GM23338 (cell line): ENCODE measurements at regions not wholly inside any gene's neighbourhood (a gene's known extent, or its start where the extent isn't known, plus 50 kb on each side); places are given as distances from the start of the nearest gene placed in this dataset.
A peak's percentile ranks its signal among the peaks of the same experiment; 100 is the strongest.

Source experiments
- ATAC-seq: fragments of 200-7000 bp; cut with Tn5 transposase; 3 replicates; pipeline ENCODE4 v1.9.1; 2020
- DNase-seq: peaks from one replicate; pipeline ENCODE4 v3.0.0-alpha.2; 2015; ENCODE audit warnings: low spot score
- H2AFZ ChIP-seq: fragments of 200-600 bp; sonication (generic); 2 replicates; pipeline ENCODE4 v1.8.0; 2016; ENCODE audit warnings: antibody characterized with exemption, mild to moderate bottlenecking, moderate library complexity
- H3F3A ChIP-seq: fragments of 200-600 bp; sonication (generic); replicated peaks from 2 replicates; pipeline ENCODE4 v1.8.0; 2017; ENCODE audit warnings: antibody characterized with exemption, mixed run types, low read depth
- H3K27ac ChIP-seq: fragments of 200-600 bp; sonication (generic); 2 replicates; pipeline ENCODE4 v1.6.1; 2016; ENCODE audit warnings: low read depth
- H3K27me3 ChIP-seq: fragments of 200-600 bp; sonication (generic); 2 replicates; pipeline ENCODE4 v1.8.0; 2016; ENCODE audit warnings: mild to moderate bottlenecking, mixed run types, moderate library complexity; ENCODE audit not compliant: insufficient read depth
- H3K36me3 ChIP-seq: fragments of 200-600 bp; sonication (generic); 2 replicates; pipeline ENCODE4 v1.8.0; 2016; ENCODE audit warnings: mild to moderate bottlenecking; ENCODE audit not compliant: insufficient read depth
- H3K4me1 ChIP-seq: fragments of 200-600 bp; sonication (generic); 2 replicates; pipeline ENCODE4 v1.8.0; 2016; ENCODE audit warnings: mild to moderate bottlenecking, moderate library complexity; ENCODE audit not compliant: insufficient read depth
- H3K4me2 ChIP-seq: fragments of 200-600 bp; sonication (generic); 2 replicates; pipeline ENCODE4 v1.7.1; 2017; ENCODE audit warnings: mixed run types
- H3K4me3 ChIP-seq: fragments of 200-600 bp; sonication (generic); 2 replicates; pipeline ENCODE4 v1.6.1; 2016; ENCODE audit warnings: mixed run types
- H3K79me2 ChIP-seq: fragments of 200-600 bp; sonication (generic); replicated peaks from 2 replicates; pipeline ENCODE4 v1.8.0; 2017; ENCODE audit warnings: mild to moderate bottlenecking; ENCODE audit not compliant: insufficient read depth
- H3K9me2 ChIP-seq: fragments of 200-600 bp; sonication (generic); 2 replicates; pipeline ENCODE4 v1.8.0; 2017; ENCODE audit not compliant: insufficient read depth
- H4K20me1 ChIP-seq: fragments of 200-600 bp; sonication (generic); replicated peaks from 2 replicates; pipeline ENCODE4 v1.8.0; 2017; ENCODE audit warnings: mild to moderate bottlenecking; ENCODE audit not compliant: insufficient read depth
- H3K27ac Mint-ChIP-seq: 2 replicates; pipeline ENCODE4 v1.8.0; 2020; ENCODE audit warnings: inconsistent platforms, mild to moderate bottlenecking, moderate library complexity, mixed read lengths
- H3K27me3 Mint-ChIP-seq: 3 replicates; pipeline ENCODE4 v1.8.0; 2022; ENCODE audit warnings: low read depth, mild to moderate bottlenecking, moderate library complexity, mixed read lengths, inconsistent platforms; ENCODE audit not compliant: insufficient read depth, poor library complexity
- H3K36me3 Mint-ChIP-seq: 3 replicates; pipeline ENCODE4 v1.8.0; 2021; ENCODE audit warnings: low read depth, mild to moderate bottlenecking, inconsistent platforms, moderate library complexity, mixed read lengths
- H3K4me1 Mint-ChIP-seq: 3 replicates; pipeline ENCODE4 v1.8.0; 2020; ENCODE audit warnings: mild to moderate bottlenecking, inconsistent platforms, mixed read lengths
- H3K4me3 Mint-ChIP-seq: 3 replicates; pipeline ENCODE4 v1.8.0; 2021; ENCODE audit warnings: moderate library complexity, mild to moderate bottlenecking, inconsistent platforms, mixed read lengths
- H3K9me3 Mint-ChIP-seq: 3 replicates; pipeline ENCODE4 v1.8.0; 2020; ENCODE audit warnings: moderate library complexity, mild to moderate bottlenecking, inconsistent platforms, mixed read lengths
- CREB1 ChIP-seq: fragments of 250-450 bp; sonication (Bioruptor Pico); IDR thresholded peaks from 2 replicates; pipeline ENCODE4 v1.5.0; 2020; ENCODE audit warnings: low read depth, mild to moderate bottlenecking, moderate library complexity
- JUNB ChIP-seq: IDR thresholded peaks from one replicate; pipeline ENCODE4 v1.6.1; 2016; ENCODE audit warnings: antibody characterized with exemption; ENCODE audit not compliant: unreplicated experiment
- NANOG ChIP-seq: IDR thresholded peaks from 2 replicates; pipeline ENCODE4 v1.6.1; 2016; ENCODE audit warnings: antibody characterized with exemption, borderline replicate concordance
- STAT1 ChIP-seq: IDR thresholded peaks from one replicate; pipeline ENCODE4 v1.6.1; 2016; ENCODE audit warnings: antibody characterized with exemption; ENCODE audit not compliant: unreplicated experiment
- ZNF114 ChIP-seq: fragments of 250-450 bp; sonication (Bioruptor Pico); IDR thresholded peaks from 2 replicates; pipeline ENCODE4 v1.5.0; 2020; ENCODE audit warnings: mild to moderate bottlenecking, moderate library complexity
- ZNF331 ChIP-seq: fragments of 250-450 bp; sonication (Bioruptor Pico); IDR thresholded peaks from 2 replicates; pipeline ENCODE4 v1.5.0; 2020; ENCODE audit warnings: low read depth, mild to moderate bottlenecking, moderate library complexity
- TF ChIP-seq, protein P1 (sequence below), 2 experiments: fragments of 200-600 bp in 1 of 2; sonication (generic) in 1 of 2; conservative IDR thresholded peaks; 2 replicates each; pipeline versions ENCODE4 v1.5.1 to v1.6.1; 2016 to 2017; ENCODE audit warnings: antibody characterized with exemption in 2 of 2, low read depth in 2 of 2, mild to moderate bottlenecking in 2 of 2, moderate library complexity in 1 of 2
- TF ChIP-seq, protein P2 (sequence below): IDR thresholded peaks from 2 replicates; pipeline ENCODE4 v1.6.1; 2016; ENCODE audit warnings: antibody characterized with exemption
- TF ChIP-seq, protein P3 (sequence below): IDR thresholded peaks from one replicate; pipeline ENCODE4 v1.6.1; 2018; ENCODE audit warnings: antibody characterized with exemption; ENCODE audit not compliant: unreplicated experiment

DNA sequence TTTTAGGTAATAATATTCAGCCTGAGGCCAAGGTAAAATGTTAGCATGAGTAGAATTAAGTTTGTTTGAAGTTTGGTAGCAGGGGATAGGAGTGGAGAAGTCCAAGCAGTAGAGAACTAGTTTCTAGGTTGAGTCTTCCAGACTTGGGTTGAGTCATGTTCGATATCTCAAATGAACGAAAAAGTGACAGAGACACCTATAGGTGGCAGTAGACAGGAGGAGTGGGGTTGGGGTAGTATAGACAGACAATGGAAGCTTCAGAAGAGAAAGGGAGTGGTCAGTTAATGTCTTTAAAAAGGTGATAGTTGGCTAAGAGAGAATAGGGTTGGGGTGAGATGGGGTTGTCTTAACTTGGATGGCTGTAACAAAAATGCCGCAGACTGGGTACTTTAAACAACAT, 58.7 kb upstream of the EMCN start:
- Histone ChIP-seq H3K27me3 (no peaks in the 10 kb centered on the region), H3K4me3 (no peak overlapping the region), H3K9me2 (peaks cover 5% of the 10 kb centered on the region), H3F3A (no peaks in the 10 kb centered on the region), H3K4me2 (no peak overlapping the region), H3K4me1 (no peaks in the 10 kb centered on the region), H4K20me1 (no peaks in the 10 kb centered on the region), H3K27ac (no peak overlapping the region), H3K79me2 (no peaks in the 10 kb centered on the region), H3K36me3 (no peaks in the 10 kb centered on the region), H2AFZ (no peak overlapping the region)
- Mint-ChIP-seq H3K4me3 (no peak overlapping the region), H3K9me3 (no peaks in the 10 kb centered on the region), H3K27me3 (no peaks in the 10 kb centered on the region), H3K36me3 (no peaks in the 10 kb centered on the region), H3K4me1 (no peaks in the 10 kb centered on the region), H3K27ac (no peak overlapping the region)
- ATAC-seq, result peak; percentile 29; the same call in 2 of the 3 replicates
- TF ChIP-seq JUNB, result no peak
- TF ChIP-seq, protein P1, sequence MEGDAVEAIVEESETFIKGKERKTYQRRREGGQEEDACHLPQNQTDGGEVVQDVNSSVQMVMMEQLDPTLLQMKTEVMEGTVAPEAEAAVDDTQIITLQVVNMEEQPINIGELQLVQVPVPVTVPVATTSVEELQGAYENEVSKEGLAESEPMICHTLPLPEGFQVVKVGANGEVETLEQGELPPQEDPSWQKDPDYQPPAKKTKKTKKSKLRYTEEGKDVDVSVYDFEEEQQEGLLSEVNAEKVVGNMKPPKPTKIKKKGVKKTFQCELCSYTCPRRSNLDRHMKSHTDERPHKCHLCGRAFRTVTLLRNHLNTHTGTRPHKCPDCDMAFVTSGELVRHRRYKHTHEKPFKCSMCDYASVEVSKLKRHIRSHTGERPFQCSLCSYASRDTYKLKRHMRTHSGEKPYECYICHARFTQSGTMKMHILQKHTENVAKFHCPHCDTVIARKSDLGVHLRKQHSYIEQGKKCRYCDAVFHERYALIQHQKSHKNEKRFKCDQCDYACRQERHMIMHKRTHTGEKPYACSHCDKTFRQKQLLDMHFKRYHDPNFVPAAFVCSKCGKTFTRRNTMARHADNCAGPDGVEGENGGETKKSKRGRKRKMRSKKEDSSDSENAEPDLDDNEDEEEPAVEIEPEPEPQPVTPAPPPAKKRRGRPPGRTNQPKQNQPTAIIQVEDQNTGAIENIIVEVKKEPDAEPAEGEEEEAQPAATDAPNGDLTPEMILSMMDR (conservative IDR thresholded peaks at IDR 0.05; ENCODE audit: low read depth in 2 of 2), result peak; percentile 58 to 68
- no peak for TF ChIP-seq STAT1
- TF ChIP-seq NANOG, result no peak
- peak; percentile 57 for DNase-seq

DNA sequence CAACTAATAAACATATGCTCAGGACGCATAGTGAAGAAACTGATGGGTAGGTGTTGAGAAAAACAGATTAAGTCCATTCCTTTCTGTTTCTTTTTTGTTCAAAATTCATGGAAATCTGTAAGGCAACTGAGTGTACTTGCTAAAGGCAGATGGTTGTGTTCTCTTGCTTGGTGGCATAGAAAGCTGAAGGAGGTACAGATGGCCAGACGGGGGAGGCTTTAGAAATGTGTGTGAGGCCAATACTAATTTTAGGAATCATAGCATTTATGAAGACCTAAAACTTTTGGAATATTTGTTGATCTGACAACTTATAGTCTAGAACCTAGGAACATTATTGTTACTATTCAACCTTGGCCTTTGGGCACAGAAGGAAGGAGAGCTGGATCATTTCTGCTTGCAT, 56.8 kb upstream of the EMCN start:
- H3K27me3 Mint-ChIP-seq, result no peaks in the 10 kb centered on the region
- no peak overlapping the region for H3K27ac Mint-ChIP-seq
- Histone ChIP-seq H3K27me3 (no peaks in the 10 kb centered on the region), H3K9me2 (peaks cover 5% of the 10 kb centered on the region), H3K4me1 (no peaks in the 10 kb centered on the region), H3K4me2 (no peak overlapping the region), H3K4me3 (no peak overlapping the region), H4K20me1 (no peaks in the 10 kb centered on the region), H3K79me2 (no peaks in the 10 kb centered on the region), H3K36me3 (no peaks in the 10 kb centered on the region), H3F3A (no peaks in the 10 kb centered on the region), H3K27ac (no peak overlapping the region), H2AFZ (no peak overlapping the region)
- H3K36me3 Mint-ChIP-seq, result no peaks in the 10 kb centered on the region
- no peak overlapping the region for H3K4me3 Mint-ChIP-seq
- H3K4me1 Mint-ChIP-seq, result no peaks in the 10 kb centered on the region
- H3K9me3 Mint-ChIP-seq, result no peaks in the 10 kb centered on the region
- ATAC-seq (no peak), DNase-seq (no peak)
- TF ChIP-seq ZNF114 (CRISPR knock-in tag) (no peak), NANOG (no peak), ZNF331 (CRISPR knock-in tag) (no peak), CREB1 (CRISPR knock-in tag) (no peak)
- TF ChIP-seq, protein P2, sequence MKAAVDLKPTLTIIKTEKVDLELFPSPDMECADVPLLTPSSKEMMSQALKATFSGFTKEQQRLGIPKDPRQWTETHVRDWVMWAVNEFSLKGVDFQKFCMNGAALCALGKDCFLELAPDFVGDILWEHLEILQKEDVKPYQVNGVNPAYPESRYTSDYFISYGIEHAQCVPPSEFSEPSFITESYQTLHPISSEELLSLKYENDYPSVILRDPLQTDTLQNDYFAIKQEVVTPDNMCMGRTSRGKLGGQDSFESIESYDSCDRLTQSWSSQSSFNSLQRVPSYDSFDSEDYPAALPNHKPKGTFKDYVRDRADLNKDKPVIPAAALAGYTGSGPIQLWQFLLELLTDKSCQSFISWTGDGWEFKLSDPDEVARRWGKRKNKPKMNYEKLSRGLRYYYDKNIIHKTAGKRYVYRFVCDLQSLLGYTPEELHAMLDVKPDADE, result no peak
- TF ChIP-seq, protein P3, sequence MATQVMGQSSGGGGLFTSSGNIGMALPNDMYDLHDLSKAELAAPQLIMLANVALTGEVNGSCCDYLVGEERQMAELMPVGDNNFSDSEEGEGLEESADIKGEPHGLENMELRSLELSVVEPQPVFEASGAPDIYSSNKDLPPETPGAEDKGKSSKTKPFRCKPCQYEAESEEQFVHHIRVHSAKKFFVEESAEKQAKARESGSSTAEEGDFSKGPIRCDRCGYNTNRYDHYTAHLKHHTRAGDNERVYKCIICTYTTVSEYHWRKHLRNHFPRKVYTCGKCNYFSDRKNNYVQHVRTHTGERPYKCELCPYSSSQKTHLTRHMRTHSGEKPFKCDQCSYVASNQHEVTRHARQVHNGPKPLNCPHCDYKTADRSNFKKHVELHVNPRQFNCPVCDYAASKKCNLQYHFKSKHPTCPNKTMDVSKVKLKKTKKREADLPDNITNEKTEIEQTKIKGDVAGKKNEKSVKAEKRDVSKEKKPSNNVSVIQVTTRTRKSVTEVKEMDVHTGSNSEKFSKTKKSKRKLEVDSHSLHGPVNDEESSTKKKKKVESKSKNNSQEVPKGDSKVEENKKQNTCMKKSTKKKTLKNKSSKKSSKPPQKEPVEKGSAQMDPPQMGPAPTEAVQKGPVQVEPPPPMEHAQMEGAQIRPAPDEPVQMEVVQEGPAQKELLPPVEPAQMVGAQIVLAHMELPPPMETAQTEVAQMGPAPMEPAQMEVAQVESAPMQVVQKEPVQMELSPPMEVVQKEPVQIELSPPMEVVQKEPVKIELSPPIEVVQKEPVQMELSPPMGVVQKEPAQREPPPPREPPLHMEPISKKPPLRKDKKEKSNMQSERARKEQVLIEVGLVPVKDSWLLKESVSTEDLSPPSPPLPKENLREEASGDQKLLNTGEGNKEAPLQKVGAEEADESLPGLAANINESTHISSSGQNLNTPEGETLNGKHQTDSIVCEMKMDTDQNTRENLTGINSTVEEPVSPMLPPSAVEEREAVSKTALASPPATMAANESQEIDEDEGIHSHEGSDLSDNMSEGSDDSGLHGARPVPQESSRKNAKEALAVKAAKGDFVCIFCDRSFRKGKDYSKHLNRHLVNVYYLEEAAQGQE, result no peak
- TF ChIP-seq, protein P1 (conservative IDR thresholded peaks at IDR 0.05; ENCODE audit: low read depth in 2 of 2), result no peak
